H54 (cell line): ENCODE measurements at regions not wholly inside any gene's neighbourhood (a gene's known extent, or its start where the extent isn't known, plus 50 kb on each side); places are given as distances from the start of the nearest gene placed in this dataset.

Experiments
- DNase-seq: peaks from one replicate; pipeline ENCODE4 v3.0.0; 2011; ENCODE audit warnings: low spot score, mixed read lengths; ENCODE audit not compliant: insufficient read length
- FAIRE-seq: peaks from 3 replicates; lab custom pipeline; 2011; peaks lifted over from hg19 to GRCh38; lab: Jason Lieb, UNC
- POLR2A ChIP-seq: IDR thresholded peaks from 2 replicates; pipeline ENCODE4 v1.6.1; 2011; ENCODE audit warnings: low read depth, mild to moderate bottlenecking, low read length

GRCh38 chr16:61403386-61403785 lies 632.9 kb downstream of the CDH8 start:
- FAIRE-seq: no peak
- no peak for DNase-seq
- TF ChIP-seq POLR2A: no peak

GRCh38 chr16:61391896-61392295 lies 644.3 kb downstream of the CDH8 start:
- DNase-seq: no peak

GRCh38 chr16:61390965-61391637 lies 645.1 kb downstream of the CDH8 start:
- no peak for DNase-seq
- TF ChIP-seq POLR2A: no peak
- FAIRE-seq: no peak

More at GRCh38 chr16:61391896-61392295, 644.3 kb downstream of the CDH8 start:
- no peak for FAIRE-seq
- no peak for TF ChIP-seq POLR2A

GRCh38 chr16:61385392-61386071 lies 650.7 kb downstream of the CDH8 start:
- DNase-seq (no peak), FAIRE-seq (no peak)
- TF ChIP-seq POLR2A: no peak

GRCh38 chr16:61382435-61382834 lies 653.8 kb downstream of the CDH8 start:
- no peak for FAIRE-seq
- no peak for TF ChIP-seq POLR2A
- DNase-seq: no peak

- FAIRE-seq (no peak), DNase-seq (no peak)
- TF ChIP-seq POLR2A: no peak
These were observed 656.9 kb downstream of the CDH8 start for GRCh38 chr16:61379311-61379710.

GRCh38 chr16:61374071-61374470 lies 662.2 kb downstream of the CDH8 start:
- FAIRE-seq: no peak
- TF ChIP-seq POLR2A: no peak
- no peak for DNase-seq

- FAIRE-seq: no peak
- no peak for TF ChIP-seq POLR2A
- no peak for DNase-seq
These were observed 664.4 kb downstream of the CDH8 start for GRCh38 chr16:61371881-61372280.

GRCh38 chr16:61371388-61371787 lies 664.9 kb downstream of the CDH8 start:
- FAIRE-seq: no peak

GRCh38 chr16:61370564-61370963 lies 665.7 kb downstream of the CDH8 start:
- FAIRE-seq: no peak
- no peak for DNase-seq
- TF ChIP-seq POLR2A: no peak

More at GRCh38 chr16:61371388-61371787, 664.9 kb downstream of the CDH8 start:
- no peak for TF ChIP-seq POLR2A
- no peak for DNase-seq

GRCh38 chr16:61366006-61366405 lies 670.2 kb downstream of the CDH8 start:
- no peak for DNase-seq
- no peak for TF ChIP-seq POLR2A
- FAIRE-seq: no peak

GRCh38 chr16:61364990-61365389 lies 671.2 kb downstream of the CDH8 start:
- DNase-seq: no peak
- no peak for FAIRE-seq

GRCh38 chr16:61362585-61362984 lies 673.7 kb downstream of the CDH8 start:
- DNase-seq (no peak), FAIRE-seq (no peak)
- TF ChIP-seq POLR2A: no peak

More at GRCh38 chr16:61364990-61365389, 671.2 kb downstream of the CDH8 start:
- TF ChIP-seq POLR2A: no peak

- FAIRE-seq: no peak
- no peak for TF ChIP-seq POLR2A
These were observed 691.4 kb downstream of the CDH8 start for GRCh38 chr16:61344791-61345190.

GRCh38 chr16:61332461-61332860 lies 703.8 kb downstream of the CDH8 start:
- no peak for TF ChIP-seq POLR2A
- no peak for FAIRE-seq
- DNase-seq: no peak

More at GRCh38 chr16:61344791-61345190, 691.4 kb downstream of the CDH8 start:
- no peak for DNase-seq
